DMS 273 (cell line): ENCODE measurements at regions not wholly inside any gene's neighbourhood (a gene's known extent, or its start where the extent isn't known, plus 50 kb on each side); places are given as distances from the start of the nearest gene placed in this dataset.

ENCODE experiments used
- DNase-seq: peaks from one replicate; lab custom pipeline; 2025; ENCODE audit not compliant: unreplicated experiment; lab: John Stamatoyannopoulos, UW

- DNase-seq: no peak
Measured at GRCh38 chr11:71357414-71357813, 90.8 kb downstream of the DHCR7 start.

DNA sequence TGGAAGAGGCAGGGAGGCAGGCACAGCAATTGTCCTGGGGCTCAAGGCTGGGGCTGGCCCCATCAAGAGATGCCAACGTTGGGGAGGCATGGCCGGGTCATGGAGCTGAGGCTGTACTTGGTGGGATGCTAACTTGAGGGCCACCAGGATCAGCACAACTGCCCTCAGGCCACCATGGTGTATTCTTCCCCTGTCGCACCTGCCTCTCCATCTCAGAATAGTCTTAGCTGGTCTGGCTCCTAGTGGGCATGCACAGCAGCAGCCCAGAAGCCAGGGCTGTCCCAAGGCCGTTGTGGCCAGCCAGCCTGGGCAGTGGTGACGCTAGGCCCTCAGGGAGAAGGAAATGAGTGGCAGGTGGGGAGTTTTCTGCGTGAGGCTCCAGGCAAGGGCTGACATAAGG is 91.3 kb downstream of the DHCR7 start:
- DNase-seq: no peak

DNA sequence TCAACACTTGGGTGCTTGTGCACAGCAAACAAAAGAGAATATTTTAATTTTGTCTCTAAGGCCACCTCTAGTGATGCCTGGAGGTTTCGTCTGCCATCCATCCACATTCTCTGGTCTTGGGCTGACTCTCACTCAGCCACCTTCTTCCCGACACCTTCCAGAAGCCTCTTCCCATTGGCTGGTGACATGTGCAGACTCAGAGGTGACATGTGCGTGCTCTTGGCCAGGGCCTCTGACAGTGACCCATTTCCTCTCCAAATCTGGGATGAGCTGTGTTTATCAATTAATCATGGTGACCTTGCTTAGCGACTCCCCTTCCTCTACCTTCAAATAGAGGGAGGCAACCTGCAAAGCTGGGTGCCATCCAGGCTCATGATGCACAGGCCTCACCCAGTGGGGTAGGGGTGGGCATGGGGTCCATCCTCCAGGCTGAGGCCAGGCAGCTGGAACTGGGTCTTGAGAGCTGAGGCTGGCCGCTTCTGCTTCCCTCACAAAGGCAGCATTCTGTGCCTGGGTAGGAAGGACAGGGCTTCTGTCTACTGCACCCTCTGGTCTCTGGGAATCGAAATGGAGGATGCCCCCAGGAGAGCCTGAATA is 91.8 kb downstream of the DHCR7 start:
- DNase-seq: no peak

DNA sequence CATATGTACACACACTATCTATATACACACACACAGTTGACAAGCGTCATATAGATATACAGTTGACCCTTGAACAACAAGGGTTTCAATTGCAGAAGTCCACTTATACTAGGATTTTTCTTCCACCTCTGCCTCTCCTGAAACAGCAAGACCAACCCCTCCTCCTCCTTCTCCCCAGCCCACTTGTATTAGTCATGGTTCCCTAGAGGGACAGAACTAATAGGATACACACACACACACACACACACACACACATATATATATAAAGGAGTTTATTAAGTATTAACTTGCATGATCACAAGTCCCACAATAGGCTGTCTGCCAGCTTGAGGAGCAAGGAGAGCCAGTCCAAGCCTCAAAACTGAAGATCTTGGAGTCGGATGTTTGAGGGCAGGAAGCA is 92.9 kb downstream of the DHCR7 start:
- no peak for DNase-seq

GRCh38 chr11:71354394-71355105 is 93.6 kb downstream of the DHCR7 start:
- DNase-seq: no peak

GRCh38 chr11:71352748-71353147 is 95.4 kb downstream of the DHCR7 start:
- DNase-seq: no peak

DNA sequence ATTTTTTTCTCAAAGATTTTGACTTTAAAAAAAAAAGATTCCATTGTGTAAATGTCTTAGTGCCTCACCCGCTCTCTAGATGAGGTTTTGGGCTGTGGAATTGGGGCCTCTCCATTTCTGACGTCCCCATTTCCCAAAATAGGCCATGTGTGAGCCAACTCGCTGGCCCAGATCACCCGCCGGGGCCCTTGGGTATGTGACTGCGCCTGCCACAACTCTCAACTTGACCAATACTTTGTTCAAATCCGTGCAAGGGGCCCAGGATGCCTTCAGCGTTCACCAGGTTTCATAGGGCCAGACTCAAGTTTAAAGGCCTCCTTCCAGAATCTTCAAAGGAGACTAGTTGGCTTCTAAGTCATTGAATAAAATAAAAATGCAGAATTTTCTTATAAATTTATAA is 96.0 kb downstream of the DHCR7 start:
- DNase-seq: no peak

GRCh38 chr11:71349627-71350026 is 97.2 kb upstream of the SHANK2 start:
- no peak for DNase-seq

DNA sequence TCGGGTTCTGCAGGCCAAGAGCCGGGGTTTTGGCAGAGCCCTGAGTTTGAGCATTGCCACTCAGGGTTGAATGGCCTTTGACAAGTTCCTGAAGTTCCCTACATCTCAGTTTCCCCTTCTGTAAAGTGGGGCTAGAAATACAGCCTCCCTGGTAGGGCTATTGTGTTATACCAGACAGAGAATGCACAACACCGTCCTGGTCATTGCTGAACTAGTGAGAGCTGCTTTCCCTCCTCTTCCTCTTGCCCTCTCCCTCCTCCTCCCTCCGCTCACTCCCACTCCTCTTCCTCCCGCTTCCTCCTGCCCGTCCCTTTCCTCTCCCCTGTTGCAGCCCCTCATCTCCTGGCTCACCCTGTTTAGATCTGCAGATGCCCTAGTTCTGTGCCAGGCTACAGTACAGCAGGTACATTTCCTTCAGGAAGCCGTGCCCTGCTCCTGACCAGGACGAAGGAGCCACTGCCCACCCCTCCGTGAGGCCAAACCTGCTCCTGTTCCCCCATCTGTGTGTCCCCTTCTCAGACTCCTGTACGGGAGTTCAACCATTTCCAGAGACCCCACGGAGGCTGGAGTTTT is 91.5 kb upstream of the SHANK2 start:
- no peak for DNase-seq

DNA sequence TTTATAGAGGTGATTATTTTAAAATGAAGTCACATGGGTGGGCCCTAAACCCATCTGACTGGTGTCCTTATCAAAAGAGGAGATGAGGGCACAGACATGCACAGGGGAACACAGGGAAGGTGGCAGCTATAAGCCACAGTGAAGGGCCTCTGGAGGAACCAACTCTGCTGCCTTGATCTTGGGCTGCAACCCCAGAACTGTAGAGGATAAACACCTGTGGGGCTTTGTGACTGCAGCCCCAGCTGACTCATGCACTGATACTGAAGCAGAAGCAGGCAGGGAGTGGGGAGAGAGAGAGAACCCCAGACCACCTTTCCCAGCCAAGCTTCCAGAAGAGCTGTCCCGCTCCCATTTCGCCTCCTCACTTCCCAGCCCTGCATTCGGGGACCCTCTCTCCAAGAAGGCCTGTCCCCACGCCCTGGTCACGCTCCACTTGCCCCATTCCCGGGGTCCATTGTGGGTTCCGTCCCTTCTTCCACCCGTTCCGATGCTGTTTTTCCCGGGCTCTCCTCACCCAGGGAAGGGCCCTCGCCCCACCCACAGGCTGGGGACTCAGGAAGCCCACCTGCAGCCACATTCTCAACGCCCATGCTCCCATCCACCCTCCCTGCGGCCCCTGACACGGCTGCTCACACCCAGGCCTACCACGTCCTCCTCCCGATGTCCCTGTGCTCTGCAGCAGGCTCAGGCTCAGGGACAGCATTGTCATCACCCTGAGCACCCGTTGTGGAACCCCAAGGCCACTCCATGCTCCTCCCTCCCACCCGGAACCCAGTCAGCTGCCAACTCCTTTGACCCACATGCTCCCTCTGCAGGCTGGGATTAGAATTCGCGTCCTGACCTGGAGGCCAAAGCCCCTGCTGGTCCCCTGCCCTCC is 90.8 kb upstream of the SHANK2 start:
- peak; percentile 64 for DNase-seq

- DNase-seq: no peak
Measured at GRCh38 chr11:71342116-71342515, 89.7 kb upstream of the SHANK2 start.

GRCh38 chr11:71341596-71341995 is 89.2 kb upstream of the SHANK2 start:
- DNase-seq: no peak

GRCh38 chr11:71341173-71341572 is 88.8 kb upstream of the SHANK2 start:
- DNase-seq: no peak

- DNase-seq: no peak
Measured at GRCh38 chr11:71340086-71340606, 87.8 kb upstream of the SHANK2 start.

DNA sequence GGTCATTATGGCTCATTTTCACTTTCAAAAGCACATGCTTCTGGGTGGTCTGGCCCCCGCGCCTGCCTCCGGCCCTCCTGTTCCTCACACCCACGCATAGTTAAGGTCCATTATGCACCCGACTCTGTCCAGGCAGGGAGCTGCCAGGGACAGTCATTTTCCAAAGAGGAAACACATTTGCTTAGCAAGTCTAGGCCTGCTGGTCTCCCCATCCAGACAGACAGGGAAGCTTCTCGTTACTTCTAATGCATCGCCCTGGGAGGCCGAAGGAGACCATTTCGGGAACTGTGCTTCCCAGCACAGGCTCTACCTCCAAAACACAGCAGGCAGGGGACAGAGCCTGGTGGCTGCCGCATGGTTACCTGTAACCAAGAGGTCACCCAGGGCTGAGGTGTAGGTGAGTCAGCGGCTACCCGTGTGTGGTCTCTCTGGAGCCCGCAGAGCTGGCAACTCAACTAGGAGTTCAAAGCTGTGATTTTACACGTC is 87.1 kb upstream of the SHANK2 start:
- no peak for DNase-seq

DNA sequence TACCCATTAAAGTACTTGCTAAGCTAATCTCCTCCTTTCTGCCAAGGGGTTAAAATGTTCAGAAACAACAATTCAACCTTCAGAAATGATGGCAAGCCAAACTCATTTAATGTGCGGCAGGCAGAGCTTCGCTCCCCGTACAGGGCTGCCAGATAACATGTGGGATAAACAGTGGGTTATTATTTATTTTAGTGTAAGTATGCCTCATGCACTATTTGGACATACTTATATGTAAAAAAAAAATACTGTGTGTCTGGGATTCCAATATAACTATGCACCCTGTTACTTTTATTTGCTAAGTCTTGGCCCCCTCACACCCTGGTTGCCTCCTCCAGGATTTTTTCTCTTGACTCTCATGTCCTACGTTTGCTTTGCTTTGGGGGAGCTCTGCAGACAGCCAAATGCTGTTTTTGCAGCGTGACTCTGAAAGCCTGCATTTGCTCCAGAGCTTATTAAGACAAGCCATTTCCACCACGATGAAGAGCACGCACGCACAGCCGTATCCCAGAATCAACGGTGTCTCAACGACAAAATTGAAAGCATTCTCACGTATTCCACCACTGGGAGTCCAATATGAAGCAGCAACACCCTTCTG is 86.5 kb upstream of the SHANK2 start:
- no peak for DNase-seq

- no peak for DNase-seq
Measured at GRCh38 chr11:71336996-71337754, 84.8 kb upstream of the SHANK2 start.

- DNase-seq: no peak
Measured at GRCh38 chr11:71336176-71336995, 84.0 kb upstream of the SHANK2 start.

- no peak for DNase-seq
Measured at GRCh38 chr11:71335371-71335770, 83.0 kb upstream of the SHANK2 start.
